HG02852 (cell line): ENCODE measurements at regions not wholly inside any gene's neighbourhood (a gene's known extent, or its start where the extent isn't known, plus 50 kb on each side); places are given as distances from the start of the nearest gene placed in this dataset.

ENCODE experiments used
- ATAC-seq: cut with Tn5 transposase; IDR thresholded peaks from one replicate; pipeline ENCODE4 v1.9.1; 2021; ENCODE audit warnings: mild to moderate bottlenecking, moderate library complexity; ENCODE audit not compliant: unreplicated experiment

GRCh38 chr16:73151225-73151624 lies 103.3 kb upstream of the ZFHX3 start:
- no peak for ATAC-seq

- ATAC-seq: no peak
Observed at GRCh38 chr16:73150786-73151185, 102.9 kb upstream of the ZFHX3 start.

GRCh38 chr16:73149334-73149733 lies 101.4 kb upstream of the ZFHX3 start:
- ATAC-seq: no peak

- ATAC-seq: no peak
Observed at GRCh38 chr16:73147958-73148357, 100.0 kb upstream of the ZFHX3 start.

GRCh38 chr16:73145166-73145880 lies 97.4 kb upstream of the ZFHX3 start:
- no peak for ATAC-seq

- ATAC-seq: no peak
Observed at GRCh38 chr16:73143576-73144422, 95.9 kb upstream of the ZFHX3 start.

GRCh38 chr16:73143002-73143401 lies 95.1 kb upstream of the ZFHX3 start:
- ATAC-seq: no peak

- ATAC-seq: no peak
Observed at GRCh38 chr16:73142053-73142854, 94.3 kb upstream of the ZFHX3 start.

GRCh38 chr16:73140929-73141328 lies 93.0 kb upstream of the ZFHX3 start:
- ATAC-seq: no peak

- no peak for ATAC-seq
Observed at GRCh38 chr16:73131156-73131862, 83.4 kb upstream of the ZFHX3 start.

- ATAC-seq: no peak
Observed at GRCh38 chr16:73129455-73129854, 81.5 kb upstream of the ZFHX3 start.

GRCh38 chr16:73126525-73126853 lies 78.6 kb upstream of the ZFHX3 start:
- no peak for ATAC-seq

- no peak for ATAC-seq
Observed at GRCh38 chr16:73125850-73126524, 78.1 kb upstream of the ZFHX3 start.

GRCh38 chr16:73124665-73125375 lies 76.9 kb upstream of the ZFHX3 start:
- no peak for ATAC-seq

- ATAC-seq: no peak
Observed at GRCh38 chr16:73124097-73124652, 76.2 kb upstream of the ZFHX3 start.

- no peak for ATAC-seq
Observed at GRCh38 chr16:73122604-73123391, 74.9 kb upstream of the ZFHX3 start.

- ATAC-seq: no peak
Observed at GRCh38 chr16:73116576-73116975, 68.6 kb upstream of the ZFHX3 start.

GRCh38 chr16:73113336-73113735 lies 65.4 kb upstream of the ZFHX3 start:
- ATAC-seq: no peak
